Neutrophil (primary cell): ENCODE measurements at regions not wholly inside any gene's neighbourhood (a gene's known extent, or its start where the extent isn't known, plus 50 kb on each side); places are given as distances from the start of the nearest gene placed in this dataset.

ENCODE experiments used
- H3K27ac ChIP-seq: fragments of 200-600 bp; sonication (generic); 2 replicates; pipeline ENCODE4 v1.5.1; 2016; ENCODE audit warnings: mild to moderate bottlenecking, moderate library complexity
- H3K27me3 ChIP-seq: fragments of 200-600 bp; sonication (generic); 2 replicates; pipeline ENCODE4 v1.6.0; 2016; ENCODE audit warnings: mild to moderate bottlenecking
- H3K36me3 ChIP-seq: fragments of 200-600 bp; sonication (generic); 2 replicates; pipeline ENCODE4 v1.5.1; 2017
- H3K4me1 ChIP-seq, 2 experiments: fragments of 200-600 bp in 1 of 2; sonication (generic) in 1 of 2; 1 replicate in 1 of 2; 2 replicates in 1 of 2; pipeline versions ENCODE4 v1.5.1 to v1.6.1; 2013 to 2016; ENCODE audit warnings: low read depth in 1 of 2, low read length in 1 of 2, mild to moderate bottlenecking in 1 of 2, moderate library complexity in 1 of 2; ENCODE audit not compliant: control insufficient read depth in 1 of 2, insufficient read depth in 1 of 2
- H3K4me3 ChIP-seq, 2 experiments: fragments of 200-600 bp in 1 of 2; sonication (generic) in 1 of 2; 1 replicate in 1 of 2; 2 replicates in 1 of 2; pipeline ENCODE4 v1.5.1; 2013 to 2016; ENCODE audit warnings: low read depth in 1 of 2, low read length in 1 of 2, mild to moderate bottlenecking in 1 of 2, moderate library complexity in 1 of 2
- H3K9me3 ChIP-seq: fragments of 200-600 bp; sonication (generic); 2 replicates; pipeline ENCODE4 v1.5.1; 2016
- TF ChIP-seq, protein P1 (sequence below): fragments of 200-600 bp; sonication (generic); IDR thresholded peaks from 2 replicates; pipeline ENCODE4 v1.5.1; 2016; ENCODE audit warnings: antibody characterized with exemption

DNA sequence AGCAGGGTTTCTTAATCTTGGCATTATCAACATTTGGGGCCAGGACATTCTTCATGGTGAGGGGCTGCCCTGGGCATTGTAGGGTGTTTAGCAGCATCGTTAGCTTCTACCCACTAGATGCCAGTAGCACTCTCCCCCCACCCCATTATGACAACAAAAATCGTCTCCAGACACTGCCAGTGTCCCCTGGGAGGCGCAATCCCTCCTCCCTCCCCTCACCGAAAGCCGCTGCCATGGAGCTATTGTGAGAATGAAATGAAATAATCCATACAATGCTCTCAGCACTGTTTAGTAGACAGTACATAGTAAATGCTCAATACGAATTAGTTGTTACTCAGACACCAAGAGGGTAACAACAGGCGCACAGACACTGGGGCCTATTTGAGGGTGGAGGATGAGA, 502.9 kb downstream of the NPIPA7 start:
- no peak overlapping the region for H3K27ac ChIP-seq
- H3K9me3 ChIP-seq = no peaks in the 10 kb centered on the region
- no peaks in the 10 kb centered on the region for H3K36me3 ChIP-seq
- H3K4me3 ChIP-seq = no peak overlapping the region
- TF ChIP-seq, protein P1, sequence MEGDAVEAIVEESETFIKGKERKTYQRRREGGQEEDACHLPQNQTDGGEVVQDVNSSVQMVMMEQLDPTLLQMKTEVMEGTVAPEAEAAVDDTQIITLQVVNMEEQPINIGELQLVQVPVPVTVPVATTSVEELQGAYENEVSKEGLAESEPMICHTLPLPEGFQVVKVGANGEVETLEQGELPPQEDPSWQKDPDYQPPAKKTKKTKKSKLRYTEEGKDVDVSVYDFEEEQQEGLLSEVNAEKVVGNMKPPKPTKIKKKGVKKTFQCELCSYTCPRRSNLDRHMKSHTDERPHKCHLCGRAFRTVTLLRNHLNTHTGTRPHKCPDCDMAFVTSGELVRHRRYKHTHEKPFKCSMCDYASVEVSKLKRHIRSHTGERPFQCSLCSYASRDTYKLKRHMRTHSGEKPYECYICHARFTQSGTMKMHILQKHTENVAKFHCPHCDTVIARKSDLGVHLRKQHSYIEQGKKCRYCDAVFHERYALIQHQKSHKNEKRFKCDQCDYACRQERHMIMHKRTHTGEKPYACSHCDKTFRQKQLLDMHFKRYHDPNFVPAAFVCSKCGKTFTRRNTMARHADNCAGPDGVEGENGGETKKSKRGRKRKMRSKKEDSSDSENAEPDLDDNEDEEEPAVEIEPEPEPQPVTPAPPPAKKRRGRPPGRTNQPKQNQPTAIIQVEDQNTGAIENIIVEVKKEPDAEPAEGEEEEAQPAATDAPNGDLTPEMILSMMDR = no peak
- H3K4me1 ChIP-seq = no peaks in the 10 kb centered on the region
- H3K27me3 ChIP-seq = no peaks in the 10 kb centered on the region

DNA sequence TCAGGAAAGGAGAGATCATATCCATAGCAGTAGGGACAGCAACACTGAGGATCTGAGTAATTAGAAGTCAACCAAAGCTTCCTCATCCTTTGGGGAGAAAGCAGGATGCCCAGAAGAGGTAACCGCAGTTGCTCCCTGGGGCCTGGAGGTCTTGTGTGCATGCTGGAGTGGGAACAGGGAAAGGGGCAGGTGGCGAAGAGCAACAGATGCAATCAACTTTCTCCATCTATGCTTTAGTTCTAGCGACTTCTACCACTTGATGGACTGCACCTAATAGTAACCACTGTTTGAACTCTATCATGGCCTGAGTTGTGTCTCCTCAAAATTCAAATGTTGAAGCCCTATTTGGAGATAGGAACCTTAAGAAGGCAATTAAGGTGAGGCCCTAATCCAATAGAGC, 503.8 kb downstream of the NPIPA7 start:
- TF ChIP-seq, protein P1 = no peak
- H3K9me3 ChIP-seq = no peaks in the 10 kb centered on the region
- no peaks in the 10 kb centered on the region for H3K4me1 ChIP-seq

DNA sequence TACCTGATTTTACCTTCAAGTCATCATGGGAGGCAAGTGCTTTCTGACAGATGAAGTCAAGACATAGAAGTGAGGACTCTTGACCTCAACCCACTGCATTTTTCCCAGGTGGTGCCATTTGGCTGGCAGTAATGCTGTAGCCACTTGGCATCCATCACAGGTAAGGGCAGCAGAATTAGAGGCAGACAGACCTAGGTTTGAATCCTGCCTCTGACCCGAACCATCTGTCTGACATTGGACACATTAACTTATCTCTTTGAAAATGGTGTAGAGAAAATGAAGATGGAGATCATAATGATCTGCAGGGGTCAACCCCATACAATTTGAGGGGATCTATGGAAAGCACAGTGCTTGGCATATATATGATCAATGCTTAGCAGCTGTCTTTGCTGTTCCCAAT, 505.5 kb downstream of the NPIPA7 start:
- no peaks in the 10 kb centered on the region for H3K4me1 ChIP-seq
- TF ChIP-seq, protein P1 = no peak
- no peaks in the 10 kb centered on the region for H3K36me3 ChIP-seq
- no peak overlapping the region for H3K27ac ChIP-seq
- no peak overlapping the region for H3K4me3 ChIP-seq
- no peaks in the 10 kb centered on the region for H3K27me3 ChIP-seq
- no peaks in the 10 kb centered on the region for H3K9me3 ChIP-seq

More for the DNA sequence above, 503.8 kb downstream of the NPIPA7 start:
- no peaks in the 10 kb centered on the region for H3K36me3 ChIP-seq
- no peak overlapping the region for H3K4me3 ChIP-seq
- H3K27ac ChIP-seq = no peak overlapping the region
- no peaks in the 10 kb centered on the region for H3K27me3 ChIP-seq

DNA sequence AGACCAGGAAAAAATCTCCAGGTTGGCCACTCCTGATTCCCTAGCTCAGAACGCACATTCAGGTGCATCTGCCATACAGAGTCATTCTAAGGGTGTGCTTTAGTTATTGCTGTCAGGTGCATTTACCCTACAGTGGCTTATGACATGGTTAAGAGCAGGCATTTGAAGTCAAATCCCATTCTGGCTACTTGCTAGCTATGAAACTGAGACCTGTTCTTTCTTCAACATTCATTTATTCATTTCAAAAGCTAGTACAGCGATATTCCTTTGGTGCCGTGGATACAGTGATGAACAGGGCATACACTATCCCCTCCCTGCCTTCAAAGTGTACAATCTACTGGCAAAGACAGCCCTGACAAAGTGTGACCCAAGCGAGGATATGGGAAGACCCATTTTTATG, 508.3 kb downstream of the NPIPA7 start:
- H3K4me3 ChIP-seq = no peak overlapping the region
- H3K36me3 ChIP-seq = no peaks in the 10 kb centered on the region
- no peaks in the 10 kb centered on the region for H3K4me1 ChIP-seq
- no peak overlapping the region for H3K27ac ChIP-seq
- TF ChIP-seq, protein P1 = no peak
- no peaks in the 10 kb centered on the region for H3K27me3 ChIP-seq
- no peaks in the 10 kb centered on the region for H3K9me3 ChIP-seq

DNA sequence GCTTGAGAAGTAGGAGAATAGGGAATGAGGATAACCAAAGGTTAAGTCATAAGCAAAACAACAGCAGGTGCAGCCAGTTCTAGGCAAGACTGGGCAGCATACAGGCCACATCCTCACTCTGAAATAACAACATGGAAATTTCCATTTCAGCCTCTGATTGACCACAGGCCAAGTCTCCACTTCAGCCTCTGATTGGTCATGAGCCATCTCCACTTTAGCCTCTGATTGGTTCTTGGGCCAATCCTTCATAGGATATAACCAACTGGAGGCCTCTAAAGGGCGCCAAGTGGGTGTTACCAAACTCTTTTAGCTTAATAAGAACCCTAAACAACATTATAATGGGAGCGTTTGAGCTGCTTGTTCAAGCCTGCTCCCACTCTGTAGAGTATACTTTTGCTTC, 512.0 kb downstream of the NPIPA7 start:
- Histone ChIP-seq H3K36me3 (no peaks in the 10 kb centered on the region), H3K9me3 (no peaks in the 10 kb centered on the region), H3K4me3 (no peak overlapping the region), H3K27me3 (no peaks in the 10 kb centered on the region), H3K4me1 (no peaks in the 10 kb centered on the region), H3K27ac (no peak overlapping the region)
- TF ChIP-seq, protein P1 = no peak

DNA sequence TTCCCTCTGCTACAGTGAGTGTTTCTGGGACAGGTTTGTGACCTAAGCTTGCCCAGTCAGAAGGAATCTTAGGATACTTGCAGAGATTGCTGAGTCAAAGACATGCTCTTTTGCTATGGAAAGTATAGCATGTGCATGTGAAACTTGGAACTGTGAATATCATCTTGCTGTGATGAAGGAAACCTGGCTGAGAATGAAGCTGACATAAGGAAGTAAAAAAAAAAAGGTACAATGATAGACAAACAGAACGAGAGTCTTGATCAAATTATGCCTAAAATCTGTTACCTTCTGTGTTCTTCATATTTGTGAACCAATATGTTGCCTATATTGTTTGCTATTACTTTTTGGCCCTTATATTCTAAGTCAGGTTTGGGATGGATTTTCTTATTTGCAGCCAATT, 525.7 kb downstream of the NPIPA7 start:
- no peak overlapping the region for H3K4me3 ChIP-seq
- H3K27ac ChIP-seq = no peak overlapping the region
- H3K36me3 ChIP-seq = no peaks in the 10 kb centered on the region
- no peaks in the 10 kb centered on the region for H3K27me3 ChIP-seq
- TF ChIP-seq, protein P1 = no peak
- no peaks in the 10 kb centered on the region for H3K4me1 ChIP-seq
- no peaks in the 10 kb centered on the region for H3K9me3 ChIP-seq
